OCI-LY7 (cell line): ENCODE measurements at regions not wholly inside any gene's neighbourhood (a gene's known extent, or its start where the extent isn't known, plus 50 kb on each side); places are given as distances from the start of the nearest gene placed in this dataset.

ENCODE experiments used
- CTCF ChIP-seq: fragments of 200-600 bp; sonication (generic); conservative IDR thresholded peaks from 2 replicates; pipeline ENCODE4 v1.5.1; 2014; ENCODE audit warnings: mild to moderate bottlenecking, antibody characterized with exemption, low read length, moderate library complexity, mixed read lengths
- EZH2phosphoT487 ChIP-seq: fragments of 200-600 bp; sonication (generic); IDR thresholded peaks from 2 replicates; pipeline ENCODE4 v1.6.1; 2018; ENCODE audit warnings: low read depth, borderline replicate concordance, mild to moderate bottlenecking, mixed run types, antibody characterized with exemption, low read length, moderate library complexity, mixed read lengths

DNA sequence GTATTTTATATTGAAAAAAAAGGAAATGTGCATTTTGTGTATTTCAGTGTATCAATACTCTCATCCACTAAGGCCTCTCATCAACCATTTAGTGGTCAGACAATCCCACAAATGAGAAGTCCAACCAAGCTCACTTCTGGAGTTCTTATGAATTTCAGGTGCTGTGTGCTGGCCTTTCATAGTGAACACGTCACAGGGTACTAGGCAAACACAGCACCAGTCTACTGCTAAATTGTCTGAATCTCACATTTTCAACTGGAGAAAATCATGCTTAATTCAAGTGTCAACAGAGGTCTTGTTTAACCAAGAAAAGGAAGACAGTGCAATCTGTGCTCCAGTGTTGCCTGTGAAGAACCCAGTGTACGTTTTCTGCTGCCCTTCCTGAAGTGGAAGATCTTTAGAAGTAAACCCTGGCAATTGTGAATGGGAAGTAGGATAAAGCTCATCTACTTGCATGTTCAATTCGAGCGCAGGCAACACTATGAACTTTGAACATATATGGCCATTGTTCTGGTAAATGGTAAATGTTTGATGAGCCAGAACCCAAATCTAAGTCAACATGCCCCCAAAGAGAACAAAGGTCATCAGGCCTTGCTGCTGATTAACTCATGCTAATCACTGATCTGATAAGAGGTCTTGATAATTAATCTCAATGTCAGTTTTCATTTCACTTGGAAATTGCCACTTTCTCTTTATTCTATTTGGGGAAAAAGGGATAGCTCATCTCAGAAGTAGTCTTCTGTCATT, 439.2 kb upstream of the SOX9 start:
- no peak for TF ChIP-seq CTCF
- TF ChIP-seq EZH2phosphoT487 = no peak
